Inferior parietal cortex (tissue), 1 donor: ENCODE measurements at regions not wholly inside any gene's neighbourhood (a gene's known extent, or its start where the extent isn't known, plus 50 kb on each side); places are given as distances from the start of the nearest gene placed in this dataset.

Experiments used
- DNase-seq: peaks from one replicate; pipeline ENCODE4 v3.0.0-alpha.2; 2016; ENCODE audit errors: extremely low spot score

DNA sequence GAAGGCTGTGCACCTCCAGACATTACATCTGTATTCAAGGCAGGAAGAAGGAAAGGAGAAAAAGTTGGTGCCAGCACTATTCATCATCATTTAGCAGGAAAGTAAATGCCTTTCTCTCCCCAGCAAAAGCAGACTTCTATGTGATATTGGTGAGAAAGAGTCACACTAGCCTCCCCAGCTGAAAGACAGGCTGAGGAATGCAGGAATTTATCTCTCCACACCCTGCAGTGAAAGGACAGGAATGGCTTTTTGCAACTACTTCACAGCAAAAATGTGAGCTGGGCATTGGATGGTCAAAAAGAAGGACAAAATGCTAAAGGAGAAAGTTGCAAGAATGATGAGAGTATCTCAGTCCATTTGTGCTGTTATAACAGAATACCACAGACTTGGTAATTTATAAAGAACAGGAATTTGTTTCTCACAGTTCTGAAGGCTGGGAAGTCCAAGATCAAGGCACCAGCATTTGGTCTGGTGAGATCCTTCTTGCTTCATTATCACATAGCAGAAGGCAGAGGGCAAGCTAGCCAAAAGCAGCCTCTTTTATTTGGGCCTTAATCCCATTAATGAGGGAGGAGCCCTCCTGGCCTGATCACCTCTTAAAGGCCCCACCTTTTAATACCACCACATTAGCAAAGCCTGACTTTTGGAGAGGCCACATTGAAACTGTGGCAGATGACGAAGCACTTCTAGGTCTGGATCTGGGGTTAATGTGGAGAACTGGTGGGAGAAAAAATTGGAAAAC lies 388.1 kb upstream of the SLC14A2 start:
- DNase-seq, result no peak

DNA sequence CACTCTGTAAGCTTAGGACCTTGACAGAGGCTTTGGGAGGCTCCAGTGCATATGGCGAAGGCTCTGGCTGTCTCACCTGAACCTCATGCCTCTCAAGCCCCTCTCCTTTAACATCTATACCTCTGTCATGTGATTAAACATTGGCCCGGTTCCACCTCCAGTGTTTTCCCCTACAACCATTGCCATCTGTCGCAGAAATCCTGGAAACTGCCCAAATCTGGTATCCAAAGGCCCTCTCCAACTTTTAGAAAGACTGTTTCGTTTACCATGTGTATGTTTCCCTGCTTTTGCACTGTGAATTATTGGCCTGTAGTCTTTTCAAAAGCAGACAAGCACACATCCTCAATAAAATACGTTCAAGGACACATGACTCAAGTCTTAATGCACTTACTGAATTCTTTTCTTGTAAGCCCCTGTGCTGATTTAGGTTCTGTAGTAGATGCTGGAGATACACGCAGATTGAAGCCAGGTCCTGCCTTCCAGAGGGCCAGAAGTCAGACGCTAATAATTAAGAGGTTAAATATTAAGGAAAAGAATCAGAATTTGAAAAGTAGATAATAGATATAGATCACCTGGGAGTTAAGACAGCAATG lies 386.4 kb upstream of the SLC14A2 start:
- no peak for DNase-seq

DNA sequence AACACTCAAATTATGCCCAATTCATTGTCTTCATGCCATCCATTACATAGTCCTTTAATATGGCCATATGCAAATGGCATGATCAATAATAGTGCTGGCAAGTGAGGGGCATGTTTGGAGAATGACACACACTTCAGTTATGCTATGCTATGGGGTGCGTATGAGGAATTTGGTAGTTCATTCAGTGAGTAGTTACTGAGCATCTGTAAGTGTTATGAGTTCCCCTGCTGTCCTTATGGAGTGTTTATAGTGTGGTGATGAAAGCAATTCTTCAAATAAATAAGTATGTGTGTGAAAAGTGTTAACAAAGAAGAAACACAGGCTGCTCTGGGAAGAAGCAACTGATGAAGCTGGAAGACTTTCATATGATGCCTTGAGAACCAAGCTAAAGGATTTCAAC lies 383.7 kb upstream of the SLC14A2 start:
- DNase-seq, result no peak

DNA sequence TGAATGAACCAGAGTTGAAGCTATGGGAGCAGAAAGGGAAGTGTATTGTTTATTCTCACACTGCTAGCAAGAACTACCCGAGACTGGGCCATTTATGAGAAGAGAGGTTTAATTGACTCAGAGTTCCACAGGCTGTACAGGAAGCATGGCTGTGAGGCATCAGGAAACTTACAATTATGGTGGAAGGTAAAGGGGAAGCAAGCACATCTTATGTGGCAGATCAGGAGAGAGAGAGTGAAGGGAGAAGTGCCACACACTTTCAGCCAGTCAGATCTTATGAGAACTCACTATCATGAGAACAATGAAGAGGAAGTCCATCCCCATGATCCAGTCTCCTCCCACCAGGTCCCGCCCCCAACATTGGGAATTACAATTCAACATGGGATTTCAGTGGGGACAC lies 383.2 kb upstream of the SLC14A2 start:
- no peak for DNase-seq

DNA sequence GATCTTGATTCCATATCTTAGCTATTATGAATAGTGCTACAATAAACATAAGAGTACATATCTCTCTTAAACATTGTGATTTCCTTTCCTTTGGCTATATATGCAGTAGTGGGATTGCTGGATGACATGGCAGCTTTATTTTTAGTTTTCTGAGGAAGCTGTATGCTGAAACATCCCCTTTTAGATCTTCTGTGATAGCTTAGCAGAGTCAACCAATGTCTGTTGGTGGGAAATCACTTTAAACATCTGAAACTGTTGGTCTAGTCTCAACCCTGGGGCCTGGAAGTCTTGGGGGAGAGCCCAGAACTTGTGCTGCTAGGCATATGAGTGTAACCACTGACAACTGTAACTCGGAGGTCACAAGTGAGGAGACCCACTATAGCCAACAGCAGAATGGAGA lies 378.6 kb upstream of the SLC14A2 start:
- no peak for DNase-seq

DNA sequence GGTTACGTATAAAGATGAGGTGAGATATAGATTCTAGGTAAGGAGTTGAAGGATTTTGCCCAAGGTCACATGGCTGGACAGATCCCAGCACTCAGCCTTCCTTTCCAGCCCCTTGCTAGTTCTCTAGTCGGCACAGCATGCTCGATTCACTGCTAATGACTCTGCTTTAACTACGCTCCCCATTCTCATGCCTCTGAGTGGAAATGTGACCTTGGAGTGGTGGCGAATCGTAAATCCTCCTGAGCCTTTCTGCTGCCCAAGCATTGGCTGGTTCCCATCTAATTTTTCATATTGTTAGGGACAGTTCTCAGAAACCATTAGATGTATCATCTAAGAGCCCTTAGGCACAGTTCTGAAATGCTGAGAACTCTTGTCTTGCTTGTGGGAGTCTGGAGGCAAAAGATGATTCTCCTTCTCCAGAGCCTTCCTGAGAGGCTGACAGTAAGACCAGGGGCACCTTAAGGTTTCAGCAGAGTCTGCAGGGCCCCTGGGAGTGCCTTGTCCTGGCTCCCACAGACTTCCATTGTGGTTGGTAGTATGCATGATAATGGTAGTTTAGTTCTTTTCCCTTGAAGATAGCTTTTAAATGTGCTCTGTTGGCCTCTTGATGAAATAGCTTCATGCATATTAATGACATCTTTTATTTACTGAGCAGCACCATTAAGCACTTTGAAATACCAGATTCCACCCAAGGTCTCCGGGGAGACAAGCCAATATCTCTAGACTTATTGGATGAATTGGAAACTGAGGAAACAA lies 377.8 kb upstream of the SLC14A2 start:
- no peak for DNase-seq

DNA sequence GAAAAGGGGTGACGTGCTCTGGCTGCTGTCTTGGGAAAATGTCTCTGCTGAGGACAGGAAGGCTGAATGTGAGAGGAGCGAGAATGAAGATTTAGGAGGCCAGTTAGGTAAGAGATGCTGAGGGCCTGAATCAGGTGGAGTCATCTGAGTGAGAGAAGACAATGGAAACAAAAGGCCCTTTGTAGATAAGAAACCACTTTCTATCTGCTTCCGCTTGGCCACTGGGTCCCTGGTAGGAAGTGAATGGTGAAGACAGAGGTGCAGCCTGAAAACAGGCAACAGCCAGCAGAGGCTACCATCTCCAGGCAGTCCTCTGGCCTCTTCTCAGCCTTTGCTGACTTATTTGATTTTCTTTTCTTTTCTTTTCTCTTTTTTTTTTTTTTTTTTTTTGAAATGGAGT lies 374.0 kb upstream of the SLC14A2 start:
- DNase-seq, result no peak

DNA sequence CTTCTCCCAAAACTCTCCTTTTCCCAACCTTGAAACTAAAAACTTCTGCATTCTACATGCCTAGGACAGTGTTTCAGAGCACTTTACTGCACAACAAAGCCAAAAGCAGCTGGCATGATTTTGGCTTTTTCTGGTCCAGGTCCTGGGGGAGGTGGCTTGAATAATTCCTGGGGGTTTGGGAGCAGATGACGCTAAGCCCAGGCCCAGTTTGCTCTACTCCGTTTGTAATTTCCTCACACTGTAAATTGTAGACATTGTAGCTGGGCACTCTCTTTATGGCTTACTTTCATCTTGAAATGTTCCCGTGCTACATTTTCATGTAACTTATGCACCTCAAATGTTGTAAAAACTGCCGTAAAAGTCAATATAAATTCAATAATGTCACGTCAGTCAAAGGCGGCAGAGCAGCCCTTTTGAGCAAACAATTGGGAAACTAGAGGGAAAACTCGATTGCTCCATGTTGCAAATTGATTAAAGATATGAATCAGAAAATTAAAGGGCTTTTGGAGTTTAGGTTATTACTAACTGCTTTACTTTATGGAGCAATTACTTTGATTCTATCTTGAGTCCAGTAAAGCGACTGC lies 373.2 kb upstream of the SLC14A2 start:
- DNase-seq, result no peak

DNA sequence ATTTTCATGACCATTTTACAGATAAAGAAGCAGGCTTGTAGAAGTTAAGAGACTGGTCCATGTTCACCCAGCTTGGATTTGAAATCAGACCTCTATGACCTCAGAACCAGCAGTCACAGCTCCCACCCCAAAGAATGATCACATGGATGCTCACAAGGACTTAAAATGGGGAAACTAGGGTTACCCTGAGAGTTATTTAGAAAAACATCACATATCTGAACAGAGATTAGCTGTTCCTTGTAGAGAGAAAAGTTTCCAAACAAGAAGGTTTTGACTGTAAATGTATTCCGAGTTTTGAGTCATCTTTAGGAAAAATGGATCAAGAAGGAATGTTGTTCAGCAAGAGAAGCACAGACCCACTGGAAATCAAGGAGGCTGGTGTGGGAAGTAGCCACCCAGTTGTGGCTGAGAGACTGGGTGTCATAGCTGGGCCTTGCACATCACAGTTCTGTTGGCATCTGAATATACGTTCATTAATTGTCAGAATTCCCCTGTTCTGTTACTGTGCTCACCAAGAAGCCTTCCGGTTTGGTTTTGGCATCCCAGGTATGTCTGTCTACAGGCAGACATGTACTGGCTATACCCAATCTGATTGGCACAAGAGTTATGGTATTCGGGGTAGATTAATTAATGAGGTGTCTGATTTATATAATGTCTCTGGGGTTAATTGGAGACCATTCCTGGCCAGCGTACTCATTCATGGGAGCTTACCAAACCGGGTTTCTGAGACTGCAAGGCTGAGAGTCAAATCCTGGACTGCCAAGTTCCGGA lies 371.8 kb upstream of the SLC14A2 start:
- no peak for DNase-seq

DNA sequence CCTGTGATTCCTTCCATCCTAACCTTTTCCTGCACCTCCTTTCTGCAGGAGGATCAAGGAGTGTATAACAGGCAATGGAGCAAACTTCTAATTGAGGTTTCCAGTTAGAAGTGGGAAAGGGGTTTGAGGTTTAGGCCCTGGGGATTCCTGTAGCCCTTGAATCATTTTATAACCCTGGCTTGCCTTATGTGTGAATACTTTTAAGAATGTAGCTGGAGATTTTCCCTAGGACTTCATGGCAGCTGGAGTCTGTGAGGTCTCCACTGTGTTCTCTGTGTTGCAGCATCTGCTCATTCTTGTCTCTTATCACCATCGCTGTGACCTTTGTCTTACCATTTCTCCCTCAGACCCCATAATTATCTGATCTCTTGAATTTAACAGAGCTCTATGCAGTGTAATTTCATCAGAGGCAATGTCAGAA lies 370.2 kb upstream of the SLC14A2 start:
- no peak for DNase-seq

DNA sequence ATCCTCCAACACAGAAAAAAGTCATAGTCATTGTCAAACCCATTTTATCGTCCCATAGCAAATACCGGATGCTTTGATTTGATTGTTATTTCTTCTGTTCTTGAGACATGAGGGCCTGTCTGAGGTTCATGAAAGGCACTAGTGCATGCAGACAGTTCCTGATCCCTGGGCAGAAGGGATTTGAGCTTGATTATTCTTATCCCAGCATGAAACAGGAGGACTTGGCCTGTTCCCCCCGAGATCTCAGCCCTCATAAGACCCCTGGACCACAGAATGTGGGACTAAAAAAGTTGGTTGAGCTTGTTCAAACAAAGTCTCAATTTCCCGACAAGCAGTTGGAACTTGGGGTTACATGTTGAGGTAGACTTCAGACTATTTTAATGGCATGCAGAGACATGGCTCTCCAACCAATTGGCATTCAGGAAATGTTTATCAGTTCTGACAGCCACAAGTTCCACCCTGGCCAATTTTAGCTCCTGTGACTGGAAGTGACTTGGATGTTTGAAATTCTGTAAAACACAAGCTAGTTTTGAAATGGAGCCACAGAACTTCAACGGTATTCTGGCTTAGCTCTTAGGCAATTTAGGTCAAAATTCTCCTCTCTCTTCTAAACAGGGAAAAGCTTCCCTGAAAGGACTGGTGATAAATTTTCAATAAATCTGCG lies 366.9 kb upstream of the SLC14A2 start:
- no peak for DNase-seq

DNA sequence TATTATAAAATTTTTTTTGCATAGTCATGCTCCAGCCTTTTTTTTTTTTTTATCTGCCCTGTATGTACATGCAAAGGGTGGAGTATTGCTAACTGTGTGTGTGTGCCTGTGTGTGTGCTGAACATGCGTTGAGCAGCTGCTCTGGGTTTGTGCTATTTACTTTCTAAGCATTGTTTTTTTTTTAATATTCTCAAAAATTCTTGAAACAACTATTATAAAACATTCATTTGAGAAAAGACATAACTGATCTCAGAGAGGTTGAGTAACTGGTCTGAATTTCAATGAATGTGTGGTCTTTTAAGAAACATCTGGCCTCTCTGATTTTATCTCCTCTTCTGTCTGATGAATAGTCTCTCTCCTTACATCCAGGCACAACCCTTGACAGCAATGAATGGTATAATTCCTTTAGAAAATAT lies 366.0 kb upstream of the SLC14A2 start:
- DNase-seq, result no peak

DNA sequence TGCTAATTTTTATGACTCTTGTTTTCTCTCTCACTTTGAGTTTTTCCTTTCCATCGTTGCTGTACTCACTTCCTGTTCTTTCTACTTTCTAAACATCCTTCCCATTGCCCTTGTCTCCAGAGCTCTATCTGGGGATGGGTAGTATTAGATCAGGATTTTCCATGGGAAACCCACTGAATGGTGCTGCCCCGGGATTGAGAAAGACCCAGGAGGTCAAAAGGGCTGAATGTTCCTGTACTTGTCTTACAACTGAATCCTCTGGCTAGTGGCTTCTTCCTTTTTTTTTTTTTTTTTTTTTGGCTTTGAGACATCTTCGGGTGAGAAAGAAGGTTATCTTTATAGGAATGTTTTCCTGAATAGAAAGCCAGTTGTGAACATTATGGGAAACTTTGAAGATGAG lies 364.8 kb upstream of the SLC14A2 start:
- DNase-seq, result no peak

DNA sequence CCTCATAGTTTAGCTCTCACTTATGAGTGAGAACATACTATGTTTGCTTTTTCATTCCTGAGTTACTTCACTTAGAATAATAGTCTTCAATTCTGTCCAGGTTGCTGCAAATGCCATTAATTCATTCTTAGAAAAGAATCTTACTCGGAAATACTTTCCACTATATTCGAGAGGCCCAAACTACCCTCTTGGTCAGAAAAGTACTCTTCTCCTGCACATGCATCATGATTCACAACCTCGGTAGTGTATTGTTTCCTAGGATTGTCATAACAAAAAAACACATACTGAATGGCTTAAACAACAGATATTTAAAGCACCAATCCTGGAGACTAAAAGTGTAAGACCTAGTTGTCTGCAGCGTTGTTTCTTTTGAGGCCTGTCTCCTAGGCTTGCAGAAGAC lies 364.0 kb upstream of the SLC14A2 start:
- no peak for DNase-seq

DNA sequence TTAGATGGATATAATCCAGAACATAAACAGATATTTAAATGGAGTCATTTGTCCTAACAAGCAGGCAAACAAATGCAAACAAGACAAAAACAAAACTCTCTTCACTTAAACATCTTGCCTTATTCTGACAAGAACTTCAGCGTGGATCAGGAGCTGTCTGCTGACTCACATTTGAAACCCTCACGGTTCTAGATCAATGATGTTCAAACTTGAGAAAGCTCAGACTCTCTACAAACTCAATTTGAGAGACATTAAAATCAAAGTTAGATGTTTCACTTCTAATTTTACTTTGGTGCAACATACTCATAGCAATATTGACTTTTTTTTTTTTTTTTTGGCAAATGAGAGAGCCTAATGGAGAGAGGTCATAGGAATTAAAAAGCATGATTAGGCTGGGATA lies 362.8 kb upstream of the SLC14A2 start:
- DNase-seq, result no peak

DNA sequence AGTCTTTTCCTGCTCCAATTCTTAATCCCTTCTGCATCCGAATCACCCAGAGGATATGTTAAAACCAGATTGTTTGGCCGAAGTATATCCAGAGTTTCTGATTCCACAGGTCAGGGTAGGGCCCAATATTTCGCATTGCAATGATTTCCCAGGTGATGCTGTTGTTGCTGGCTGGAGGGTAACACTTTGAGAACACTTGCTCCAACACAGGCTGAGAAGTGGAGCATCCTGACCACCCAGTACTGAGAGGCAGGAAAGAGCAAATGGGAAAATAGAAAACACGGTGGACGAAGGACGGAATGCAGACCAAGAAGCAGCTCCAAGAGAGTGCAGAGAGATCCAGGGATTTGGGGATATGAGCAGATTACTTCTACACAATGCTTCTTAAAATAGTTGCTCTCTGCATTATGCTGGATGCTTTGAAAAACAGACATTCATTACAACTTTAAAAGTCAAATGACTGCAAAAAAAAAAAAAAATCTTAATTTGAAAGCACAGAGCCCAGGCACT lies 362.2 kb upstream of the SLC14A2 start:
- no peak for DNase-seq

DNA sequence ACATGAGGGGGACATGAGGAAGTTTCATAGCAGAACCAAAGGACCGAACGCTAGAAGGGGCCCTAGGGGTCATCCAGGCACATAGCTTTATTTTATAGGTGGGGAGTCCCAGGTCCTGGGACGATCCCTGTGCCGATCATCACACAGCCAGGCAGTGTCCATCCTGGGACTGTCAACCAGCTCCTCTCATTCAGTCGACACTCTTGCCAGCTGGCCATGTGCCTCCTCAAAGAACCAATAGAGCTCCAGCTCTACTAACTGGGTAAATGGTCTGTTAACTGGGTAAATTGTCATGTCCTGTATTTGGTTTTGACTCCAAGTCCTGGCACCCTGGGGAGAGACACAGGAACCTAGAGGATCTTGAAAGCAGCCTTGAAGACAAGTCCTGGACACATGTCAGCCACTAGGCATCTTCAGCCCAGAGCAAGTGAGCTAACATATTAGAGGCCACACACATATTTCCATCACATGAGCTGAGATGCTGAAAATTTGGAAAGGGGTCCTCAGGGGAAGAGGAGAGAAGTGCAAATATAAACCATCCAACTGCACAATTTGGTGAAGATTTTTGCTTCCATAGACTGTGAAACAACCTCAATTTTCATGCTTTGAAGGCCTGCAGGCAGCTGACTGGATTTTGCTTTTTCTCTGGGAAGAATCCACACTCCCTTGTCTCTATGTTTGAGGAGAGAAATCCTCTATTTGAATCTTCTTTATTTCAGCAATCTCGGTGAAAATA lies 361.1 kb upstream of the SLC14A2 start:
- DNase-seq, result no peak

DNA sequence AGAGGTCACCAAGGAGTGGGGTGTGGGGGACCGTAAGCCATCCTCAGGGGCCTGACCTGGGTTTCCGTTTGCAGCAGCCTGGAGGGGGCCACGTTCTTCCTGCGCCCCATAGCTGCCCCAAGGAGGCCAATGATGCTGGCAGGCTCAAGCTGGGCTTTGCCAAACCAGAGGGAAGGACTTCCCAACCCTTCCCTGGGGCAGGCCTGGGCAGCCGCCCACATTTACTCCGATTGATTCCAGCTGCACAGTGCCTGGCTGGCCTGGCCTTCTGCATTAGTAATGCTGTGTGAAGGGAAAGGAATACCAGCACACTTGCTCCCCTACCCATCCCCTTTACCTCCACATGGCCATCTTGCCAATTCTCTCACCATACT lies 360.6 kb upstream of the SLC14A2 start:
- no peak for DNase-seq

DNA sequence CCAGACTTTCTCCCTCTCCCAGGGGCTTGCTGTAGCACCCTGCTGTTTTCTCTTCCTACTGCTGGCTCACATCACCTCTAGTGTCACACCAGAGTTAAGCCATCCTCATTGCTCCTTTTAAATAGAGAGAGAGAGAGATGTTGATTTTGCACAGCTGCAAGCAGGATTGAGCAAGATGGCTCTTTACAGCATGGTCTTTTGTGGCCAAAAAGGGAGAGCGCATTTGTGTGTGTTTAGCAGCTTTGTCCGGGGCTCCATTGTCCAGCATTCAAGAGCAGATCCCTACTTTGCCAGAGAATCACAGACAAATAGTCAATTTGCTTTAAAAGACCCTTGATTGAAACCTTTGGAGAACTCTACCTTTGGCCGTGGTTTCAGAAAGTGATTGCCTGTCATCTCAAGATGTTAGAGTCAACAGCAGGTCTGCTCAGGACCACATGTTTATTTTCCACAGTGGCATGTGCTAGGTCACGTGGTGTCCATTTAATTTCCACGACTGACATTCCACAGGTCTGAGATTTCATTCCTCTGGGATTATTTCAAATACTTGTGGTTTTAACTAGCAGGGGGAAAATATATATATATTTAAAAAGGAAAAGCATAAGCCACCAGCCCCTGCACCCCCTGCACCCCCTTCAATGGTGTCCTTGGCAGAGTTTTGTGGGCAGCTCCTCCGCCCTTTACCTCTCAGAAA lies 359.9 kb upstream of the SLC14A2 start:
- no peak for DNase-seq

DNA sequence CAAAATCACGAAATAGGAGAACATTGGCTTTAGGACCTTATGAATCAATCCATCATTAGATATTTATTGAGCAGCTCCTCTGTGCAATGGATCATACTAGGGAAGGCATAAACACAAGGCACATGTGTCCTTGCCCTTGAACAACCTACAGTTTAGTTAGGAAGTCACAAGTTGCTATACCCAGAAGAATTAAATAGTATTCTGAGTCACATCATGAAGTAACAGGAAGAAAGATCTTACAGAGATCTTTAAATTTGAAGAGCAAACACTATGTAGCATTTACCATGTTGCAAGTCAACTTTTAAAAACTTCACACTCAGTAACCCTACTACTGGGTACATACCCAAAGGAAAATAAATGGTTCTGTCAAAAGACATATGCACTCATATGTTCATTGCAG lies 355.2 kb upstream of the SLC14A2 start:
- DNase-seq, result no peak
